ENCODE measurements at regions not wholly inside any gene's neighbourhood (a gene's known extent, or its start where the extent isn't known, plus 50 kb on each side); places are given as distances from the start of the nearest gene placed in this dataset.

GRCh38 chr2:145007093-145007959, 487.4 kb upstream of the ZEB2 start:
- ATAC-seq (ENCODE audit: low read depth) (peak; percentile 90), DNase-seq (ENCODE audit: low spot score) (peak; percentile 79)
- Histone ChIP-seq H3K4me1 (ENCODE audit: insufficient read depth, poor library complexity, severe bottlenecking) (peaks cover 39% of the 10 kb centered on the region), H3K4me3 (ENCODE audit: severe bottlenecking) (no peak overlapping the region), H3K27ac (ENCODE audit: poor library complexity, severe bottlenecking) (peak overlapping the region; percentile 98), H3K36me3 (ENCODE audit: low read depth) (no peaks in the 10 kb centered on the region), H3K9me3 (ENCODE audit: severe bottlenecking) (no peaks in the 10 kb centered on the region), H3K27me3 (ENCODE audit: insufficient read depth, poor library complexity, severe bottlenecking) (no peaks in the 10 kb centered on the region)
- TF ChIP-seq CTCF (IDR thresholded peaks at IDR 0.05; ENCODE audit: poor library complexity, severe bottlenecking): peak; percentile 9

- no peaks in the 10 kb centered on the region for H3K36me3 ChIP-seq (ENCODE audit: low read depth)
- TF ChIP-seq CTCF (IDR thresholded peaks at IDR 0.05; ENCODE audit: poor library complexity, severe bottlenecking): no peak
- H3K4me1 ChIP-seq (ENCODE audit: insufficient read depth, poor library complexity, severe bottlenecking): peaks cover 9% of the 10 kb centered on the region
- no peaks in the 10 kb centered on the region for H3K9me3 ChIP-seq (ENCODE audit: severe bottlenecking)
- no peaks in the 10 kb centered on the region for H3K27me3 ChIP-seq (ENCODE audit: insufficient read depth, poor library complexity, severe bottlenecking)
- no peak overlapping the region for H3K27ac ChIP-seq (ENCODE audit: poor library complexity, severe bottlenecking)
- DNase-seq (ENCODE audit: low spot score) (no peak), ATAC-seq (ENCODE audit: low read depth) (no peak)
- no peak overlapping the region for H3K4me3 ChIP-seq (ENCODE audit: severe bottlenecking)
Observed at GRCh38 chr2:145002624-145003023, 482.7 kb upstream of the ZEB2 start.

- Histone ChIP-seq H3K36me3 (ENCODE audit: low read depth) (no peaks in the 10 kb centered on the region), H3K4me1 (ENCODE audit: insufficient read depth, poor library complexity, severe bottlenecking) (peaks cover 5% of the 10 kb centered on the region), H3K27ac (ENCODE audit: poor library complexity, severe bottlenecking) (no peak overlapping the region), H3K27me3 (ENCODE audit: insufficient read depth, poor library complexity, severe bottlenecking) (no peaks in the 10 kb centered on the region), H3K9me3 (ENCODE audit: severe bottlenecking) (no peaks in the 10 kb centered on the region), H3K4me3 (ENCODE audit: severe bottlenecking) (no peak overlapping the region)
- DNase-seq (ENCODE audit: low spot score) (no peak), ATAC-seq (ENCODE audit: low read depth) (no peak)
- TF ChIP-seq CTCF (IDR thresholded peaks at IDR 0.05; ENCODE audit: poor library complexity, severe bottlenecking): no peak
Observed at GRCh38 chr2:145000376-145000775, 480.5 kb upstream of the ZEB2 start.

- no peak overlapping the region for H3K4me3 ChIP-seq (ENCODE audit: severe bottlenecking)
- no peaks in the 10 kb centered on the region for H3K27me3 ChIP-seq (ENCODE audit: insufficient read depth, poor library complexity, severe bottlenecking)
- H3K36me3 ChIP-seq (ENCODE audit: low read depth): no peaks in the 10 kb centered on the region
- ATAC-seq (ENCODE audit: low read depth): no peak
- no peaks in the 10 kb centered on the region for H3K9me3 ChIP-seq (ENCODE audit: severe bottlenecking)
- DNase-seq (ENCODE audit: low spot score): no peak
- H3K27ac ChIP-seq (ENCODE audit: poor library complexity, severe bottlenecking): no peak overlapping the region
- H3K4me1 ChIP-seq (ENCODE audit: insufficient read depth, poor library complexity, severe bottlenecking): peaks cover 5% of the 10 kb centered on the region
- no peak for TF ChIP-seq CTCF (IDR thresholded peaks at IDR 0.05; ENCODE audit: poor library complexity, severe bottlenecking)
Observed at GRCh38 chr2:144999936-145000335, 480.0 kb upstream of the ZEB2 start.

Data from RWPE2 (cell line).